SK-N-SH (cell line): ENCODE measurements at regions not wholly inside any gene's neighbourhood (a gene's known extent, or its start where the extent isn't known, plus 50 kb on each side); places are given as distances from the start of the nearest gene placed in this dataset.

Source experiments
- CTCF ChIA-PET: fragments of 300-600, 350-600 bp; formaldehyde crosslinking; extraction: SDS; loops from one replicate; lab custom pipeline; 2021; lab: Yijun Ruan, JAX
- POLR2A ChIA-PET: fragments of 350-600 bp; sonication (Branson Sonifier 250); formaldehyde crosslinking; extraction: SDS; loops from one replicate; lab custom pipeline; 2020; ENCODE audit warnings: antibody characterized with exemption, inconsistent platforms; lab: Yijun Ruan, JAX
- DNase-seq: peaks from one replicate; pipeline ENCODE4 v3.0.0; 2012
- H2AFZ ChIP-seq: fragments of 200-600 bp; sonication (generic); 2 replicates; pipeline ENCODE4 v1.8.1; 2016; ENCODE audit warnings: antibody characterized with exemption, mild to moderate bottlenecking, low read depth
- H3F3A ChIP-seq: fragments of 200-600 bp; sonication (generic); replicated peaks from 2 replicates; pipeline ENCODE3; 2016; ENCODE audit warnings: antibody characterized with exemption, mild to moderate bottlenecking; ENCODE audit not compliant: insufficient read depth
- H3K27ac ChIP-seq, 2 experiments: fragments of 200-500 bp in 1 of 2; fragments of 200-600 bp in 1 of 2; sonication (Bioruptor generic) in 1 of 2; sonication (generic), shearing (Covaris generic) in 1 of 2; 2 replicates each; pipeline versions ENCODE4 v1.5.1 to v1.6.1; 2014 to 2016; ENCODE audit warnings: low read depth in 2 of 2, inconsistent platforms in 1 of 2, low read length in 1 of 2, mild to moderate bottlenecking in 1 of 2, mixed read lengths in 1 of 2
- H3K27me3 ChIP-seq: fragments of 200-600 bp; sonication (generic), shearing (Covaris generic); 2 replicates; pipeline ENCODE4 v1.6.1; 2016; ENCODE audit warnings: mixed run types; ENCODE audit not compliant: insufficient read depth
- H3K36me3 ChIP-seq, 2 experiments: fragments of 200-500 bp in 1 of 2; fragments of 200-600 bp in 1 of 2; sonication (Bioruptor generic) in 1 of 2; sonication (generic) in 1 of 2; replicated peaks in 1 of 2; 2 replicates each; pipeline versions ENCODE3 to v1.5.1; 2014 to 2016; ENCODE audit warnings: low read length in 1 of 2, mild to moderate bottlenecking in 1 of 2; ENCODE audit not compliant: insufficient read depth in 2 of 2, control insufficient read depth in 1 of 2
- H3K4me1 ChIP-seq, 2 experiments: fragments of 200-500 bp in 1 of 2; fragments of 200-600 bp in 1 of 2; sonication (Bioruptor generic) in 1 of 2; sonication (generic), shearing (Covaris generic) in 1 of 2; 2 replicates each; pipeline versions ENCODE4 v1.5.1 to v1.6.1; 2014 to 2016; ENCODE audit warnings: low read depth in 1 of 2, low read length in 1 of 2, mixed run types in 1 of 2; ENCODE audit not compliant: insufficient read depth in 2 of 2, control insufficient read depth in 1 of 2
- H3K4me2 ChIP-seq: fragments of 200-600 bp; sonication (generic), shearing (Covaris generic); 2 replicates; pipeline ENCODE4 v1.6.1; 2017; ENCODE audit warnings: mixed run types
- H3K4me3 ChIP-seq, 2 experiments: fragments of 200-500 bp in 1 of 2; fragments of 200-600 bp in 1 of 2; sonication (Bioruptor generic) in 1 of 2; sonication (generic), shearing (Covaris generic) in 1 of 2; 2 replicates each; pipeline versions ENCODE4 v1.5.1 to v1.8.1; 2014 to 2016; ENCODE audit warnings: low read depth in 2 of 2, inconsistent platforms in 1 of 2, low read length in 1 of 2, mild to moderate bottlenecking in 1 of 2, mixed read lengths in 1 of 2, moderate library complexity in 1 of 2
- H3K79me2 ChIP-seq: fragments of 200-600 bp; sonication (generic); 2 replicates; pipeline ENCODE4 v1.8.1; 2017; ENCODE audit warnings: mild to moderate bottlenecking; ENCODE audit not compliant: insufficient read depth
- H3K9ac ChIP-seq: fragments of 200-600 bp; sonication (generic); 2 replicates; pipeline ENCODE4 v1.6.1; 2017; ENCODE audit warnings: mixed run types
- H3K9me2 ChIP-seq: fragments of 200-600 bp; sonication (generic); 2 replicates; pipeline ENCODE4 v1.6.1; 2017; ENCODE audit warnings: mixed run types
- H3K9me3 ChIP-seq: fragments of 200-600 bp; sonication (generic); 2 replicates; pipeline ENCODE4 v1.6.1; 2017; ENCODE audit warnings: mixed run types, mild to moderate bottlenecking, moderate library complexity
- H4K20me1 ChIP-seq: fragments of 200-600 bp; sonication (generic); 2 replicates; pipeline ENCODE4 v1.6.1; 2017; ENCODE audit warnings: mild to moderate bottlenecking, mixed run types; ENCODE audit not compliant: insufficient read depth
- EP300 ChIP-seq, 2 experiments: IDR thresholded peaks; 2 replicates each; pipeline versions ENCODE4 v1.4.0 to v1.6.1; 2012; ENCODE audit warnings: borderline replicate concordance in 1 of 2, low read depth in 1 of 2, low read length in 1 of 2
- EZH2phosphoT487 ChIP-seq: fragments of 200-600 bp; sonication (generic); IDR thresholded peaks from 2 replicates; pipeline ENCODE4 v1.6.1; 2017; ENCODE audit warnings: low read depth, mixed run types, mild to moderate bottlenecking, antibody characterized with exemption, moderate library complexity, borderline replicate concordance
- FOSL2 ChIP-seq: IDR thresholded peaks from 2 replicates; pipeline ENCODE4 v1.4.0; 2012; ENCODE audit warnings: low read depth, mild to moderate bottlenecking, moderate library complexity, borderline replicate concordance
- GABPA ChIP-seq: IDR thresholded peaks from 2 replicates; pipeline ENCODE4 v1.4.0; 2012; ENCODE audit warnings: low read depth, mild to moderate bottlenecking
- GATA2 ChIP-seq: sonication (generic); formaldehyde crosslinking; IDR thresholded peaks from 2 replicates; pipeline ENCODE4 v1.5.0; 2020; ENCODE audit warnings: mild to moderate bottlenecking, missing genetic modification reagents
- NFIC ChIP-seq: IDR thresholded peaks from 2 replicates; pipeline ENCODE4 v1.4.0; 2012; ENCODE audit warnings: borderline replicate concordance
- NRF1 ChIP-seq: IDR thresholded peaks from 2 replicates; pipeline ENCODE4 v1.6.1; 2012; ENCODE audit warnings: low read depth, mild to moderate bottlenecking, low read length
- RAD21 ChIP-seq: IDR thresholded peaks from 2 replicates; pipeline ENCODE4 v1.6.1; 2012; ENCODE audit warnings: mild to moderate bottlenecking, low read length
- RCOR1 ChIP-seq: fragments of 150-350 bp; IDR thresholded peaks from 2 replicates; pipeline ENCODE4 v1.6.1; 2017; ENCODE audit warnings: antibody characterized with exemption, low read length
- REST ChIP-seq: IDR thresholded peaks from 2 replicates; pipeline ENCODE4 v1.6.1; 2012; ENCODE audit warnings: mild to moderate bottlenecking, low read depth, low read length, moderate library complexity
- RFX5 ChIP-seq: IDR thresholded peaks from 2 replicates; pipeline ENCODE4 v1.6.1; 2012; ENCODE audit warnings: mild to moderate bottlenecking, improper control_type of control experiment, low read length
- RXRA ChIP-seq: IDR thresholded peaks from 2 replicates; pipeline ENCODE4 v1.4.0; 2012; ENCODE audit warnings: low read depth, mild to moderate bottlenecking, borderline replicate concordance
- TCF12 ChIP-seq: IDR thresholded peaks from 2 replicates; pipeline ENCODE4 v1.4.0; 2012
- USF1 ChIP-seq: IDR thresholded peaks from 2 replicates; pipeline ENCODE4 v1.4.0; 2012; ENCODE audit warnings: low read depth, borderline replicate concordance
- ZBTB33 ChIP-seq: IDR thresholded peaks from 2 replicates; pipeline ENCODE4 v1.4.0; 2012; ENCODE audit warnings: low read depth, borderline replicate concordance
- TF ChIP-seq, protein P1 (sequence below): fragments of 150-350 bp; IDR thresholded peaks from 2 replicates; pipeline ENCODE4 v1.6.1; 2016; ENCODE audit warnings: mild to moderate bottlenecking, low read depth, low read length
- TF ChIP-seq, protein P2 (sequence below): fragments of 150-350 bp; IDR thresholded peaks from 2 replicates; pipeline ENCODE4 v1.6.1; 2017; ENCODE audit warnings: antibody characterized with exemption, low read length, low read depth, borderline replicate concordance
- TF ChIP-seq, protein P3 (sequence below): IDR thresholded peaks from 2 replicates; pipeline ENCODE4 v1.4.0; 2012; ENCODE audit warnings: low read depth

DNA sequence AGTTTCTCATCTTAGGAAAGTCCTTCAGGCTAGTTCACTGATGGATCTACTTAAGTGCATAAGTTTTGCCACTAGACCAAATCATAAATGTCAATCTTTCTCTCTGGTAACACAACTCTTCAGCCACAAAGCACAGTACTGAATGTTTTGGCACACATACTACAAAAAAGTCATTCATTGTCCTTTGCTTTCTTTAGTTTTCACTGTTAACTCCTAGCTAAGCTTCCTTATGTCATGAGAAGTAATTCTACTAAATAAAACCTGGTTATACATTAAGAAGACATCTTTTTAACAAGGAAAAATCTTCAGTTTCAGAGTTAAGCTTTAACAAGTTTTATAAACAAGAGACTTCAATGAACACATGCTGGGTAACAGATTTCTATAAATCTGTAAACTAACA is 379.2 kb upstream of the NFIA start:
- ChIA-PET POLR2A (no interaction called here), CTCF (no interaction called here)
- H3K4me2 ChIP-seq, result no peak overlapping the region
- H3K27me3 ChIP-seq, result no peaks in the 10 kb centered on the region
- H3K9me3 ChIP-seq, result no peaks in the 10 kb centered on the region
- peaks cover 0 to 11% of the 10 kb centered on the region in 2 experiments; a peak in 2 of 4 replicates for H3K4me1 ChIP-seq
- no peak overlapping the region for H3K27ac ChIP-seq
- no peaks in the 10 kb centered on the region for H3F3A ChIP-seq
- no peak overlapping the region for H3K9ac ChIP-seq
- H3K9me2 ChIP-seq, result no peaks in the 10 kb centered on the region
- no peaks in the 10 kb centered on the region for H3K79me2 ChIP-seq
- no peaks in the 10 kb centered on the region for H3K36me3 ChIP-seq
- TF ChIP-seq RCOR1, result no peak
- TF ChIP-seq REST, result no peak
- no peak for TF ChIP-seq EZH2phosphoT487
- TF ChIP-seq, protein P1, sequence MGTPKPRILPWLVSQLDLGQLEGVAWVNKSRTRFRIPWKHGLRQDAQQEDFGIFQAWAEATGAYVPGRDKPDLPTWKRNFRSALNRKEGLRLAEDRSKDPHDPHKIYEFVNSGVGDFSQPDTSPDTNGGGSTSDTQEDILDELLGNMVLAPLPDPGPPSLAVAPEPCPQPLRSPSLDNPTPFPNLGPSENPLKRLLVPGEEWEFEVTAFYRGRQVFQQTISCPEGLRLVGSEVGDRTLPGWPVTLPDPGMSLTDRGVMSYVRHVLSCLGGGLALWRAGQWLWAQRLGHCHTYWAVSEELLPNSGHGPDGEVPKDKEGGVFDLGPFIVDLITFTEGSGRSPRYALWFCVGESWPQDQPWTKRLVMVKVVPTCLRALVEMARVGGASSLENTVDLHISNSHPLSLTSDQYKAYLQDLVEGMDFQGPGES, result no peak
- TF ChIP-seq GABPA, result no peak
- TF ChIP-seq GATA2, result no peak
- no peak for TF ChIP-seq USF1
- no peak for TF ChIP-seq NRF1
- TF ChIP-seq RAD21, result no peak
- TF ChIP-seq TCF12, result no peak
- TF ChIP-seq, protein P2, sequence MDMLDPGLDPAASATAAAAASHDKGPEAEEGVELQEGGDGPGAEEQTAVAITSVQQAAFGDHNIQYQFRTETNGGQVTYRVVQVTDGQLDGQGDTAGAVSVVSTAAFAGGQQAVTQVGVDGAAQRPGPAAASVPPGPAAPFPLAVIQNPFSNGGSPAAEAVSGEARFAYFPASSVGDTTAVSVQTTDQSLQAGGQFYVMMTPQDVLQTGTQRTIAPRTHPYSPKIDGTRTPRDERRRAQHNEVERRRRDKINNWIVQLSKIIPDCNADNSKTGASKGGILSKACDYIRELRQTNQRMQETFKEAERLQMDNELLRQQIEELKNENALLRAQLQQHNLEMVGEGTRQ, result no peak
- TF ChIP-seq ZBTB33, result no peak
- no peak for TF ChIP-seq FOSL2
- no peak for TF ChIP-seq NFIC
- no peak for TF ChIP-seq EP300 (IDR thresholded peaks at IDR 0.05; ENCODE audit: borderline replicate concordance in 1 of 2, low read depth in 1 of 2, low read length in 1 of 2)
- TF ChIP-seq RXRA, result no peak
- TF ChIP-seq RFX5, result no peak
- TF ChIP-seq, protein P3, sequence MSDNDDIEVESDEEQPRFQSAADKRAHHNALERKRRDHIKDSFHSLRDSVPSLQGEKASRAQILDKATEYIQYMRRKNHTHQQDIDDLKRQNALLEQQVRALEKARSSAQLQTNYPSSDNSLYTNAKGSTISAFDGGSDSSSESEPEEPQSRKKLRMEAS, result no peak
- DNase-seq, result no peak
- no peak overlapping the region for H2AFZ ChIP-seq
- H4K20me1 ChIP-seq, result no peaks in the 10 kb centered on the region
- no peak overlapping the region for H3K4me3 ChIP-seq
